ENCODE measurements at regions not wholly inside any gene's neighbourhood (a gene's known extent, or its start where the extent isn't known, plus 50 kb on each side); places are given as distances from the start of the nearest gene placed in this dataset.

DNA sequence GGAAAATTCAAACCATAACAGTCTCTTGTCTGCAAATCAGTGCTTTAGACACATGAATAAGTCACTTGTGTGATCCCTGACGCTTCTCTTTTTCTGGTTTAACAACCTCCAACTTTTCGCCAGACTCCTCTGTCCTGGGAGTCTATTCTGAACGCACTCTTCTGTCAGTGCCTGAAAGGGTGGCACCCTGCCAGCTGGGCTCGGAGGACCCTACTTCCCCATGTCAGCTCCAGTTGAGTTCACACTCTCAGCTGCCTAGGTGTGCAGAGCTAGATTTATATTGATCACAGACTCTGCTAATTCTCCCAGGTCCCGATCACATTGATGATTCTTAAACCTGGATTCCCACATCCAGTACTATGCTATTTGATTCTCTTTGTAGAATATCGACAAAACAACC is 649.1 kb downstream of the BNC2 start:
- Mint-ChIP-seq H3K9me3 (no peaks in the 10 kb centered on the region), H3K4me1 (peaks cover 30 to 37% of the 10 kb centered on the region in 2 experiments), H3K27ac (no peak overlapping the region), H3K27me3 (ENCODE audit: low read depth) (no peaks in the 10 kb centered on the region), H3K36me3 (ENCODE audit: insufficient read depth in 1 of 3, low read depth in 3 of 3) (no peaks in the 10 kb centered on the region), H3K4me3 (no peak overlapping the region)
- Histone ChIP-seq H3T11ph (ENCODE audit: low read length) (no peak overlapping the region), H3K4me1 (ENCODE audit: insufficient read depth, low read length) (peaks cover 2% of the 10 kb centered on the region; the same call in 1 of the 2 replicates), H4K5ac (ENCODE audit: insufficient read length, low read depth, low read length) (no peak overlapping the region), H3K14ac (ENCODE audit: insufficient read depth, low read length) (no peak overlapping the region), H2BK15ac (ENCODE audit: low read depth, low read length) (no peak overlapping the region), H3K18ac (ENCODE audit: insufficient read length, low read depth, low read length) (no peak overlapping the region), H3K23ac (ENCODE audit: insufficient read length, low read depth, low read length) (no peak overlapping the region), H2BK12ac (ENCODE audit: insufficient read length, low read depth, low read length) (no peak overlapping the region), H4K8ac (replicated peaks; ENCODE audit: insufficient read length, low read depth, low read length) (no peak overlapping the region), H2AFZ (ENCODE audit: low read length) (no peak overlapping the region), H3K4ac (ENCODE audit: low read depth, low read length) (no peak overlapping the region), H3K4me2 (ENCODE audit: insufficient read depth, insufficient read length, low read length) (no peak overlapping the region), H3K27ac (ENCODE audit: insufficient read length, low read depth, low read length) (no peak overlapping the region), H3K23me2 (ENCODE audit: insufficient read length, low read depth, low read length, poor library complexity, severe bottlenecking) (no peaks in the 10 kb centered on the region), H4K20me1 (ENCODE audit: control insufficient read depth, insufficient read depth, insufficient read length) (no peaks in the 10 kb centered on the region), H3K56ac (ENCODE audit: insufficient read length, low read depth, low read length) (no peak overlapping the region), H3K27me3 (ENCODE audit: insufficient read depth, low read length) (no peaks in the 10 kb centered on the region), H2BK5ac (ENCODE audit: insufficient read length, low read length) (no peak overlapping the region), H2AK5ac (ENCODE audit: insufficient read length, low read length) (no peak overlapping the region), H3K9ac (ENCODE audit: extremely low read depth, insufficient read length, low read length) (no peak overlapping the region), H3K79me1 (ENCODE audit: insufficient read depth, low read depth, low read length, poor library complexity, severe bottlenecking) (no peaks in the 10 kb centered on the region), H4K91ac (ENCODE audit: insufficient read length, low read depth, low read length) (no peak overlapping the region), H3K79me2 (ENCODE audit: insufficient read depth, low read length) (no peaks in the 10 kb centered on the region), H2BK120ac (ENCODE audit: low read depth, low read length, poor library complexity, severe bottlenecking) (no peak overlapping the region), H2BK20ac (ENCODE audit: low read depth, low read length, poor library complexity, severe bottlenecking) (no peak overlapping the region), H3K9me3 (ENCODE audit: control insufficient read depth, low read depth, low read length) (no peaks in the 10 kb centered on the region)
- TF ChIP-seq, protein P1, sequence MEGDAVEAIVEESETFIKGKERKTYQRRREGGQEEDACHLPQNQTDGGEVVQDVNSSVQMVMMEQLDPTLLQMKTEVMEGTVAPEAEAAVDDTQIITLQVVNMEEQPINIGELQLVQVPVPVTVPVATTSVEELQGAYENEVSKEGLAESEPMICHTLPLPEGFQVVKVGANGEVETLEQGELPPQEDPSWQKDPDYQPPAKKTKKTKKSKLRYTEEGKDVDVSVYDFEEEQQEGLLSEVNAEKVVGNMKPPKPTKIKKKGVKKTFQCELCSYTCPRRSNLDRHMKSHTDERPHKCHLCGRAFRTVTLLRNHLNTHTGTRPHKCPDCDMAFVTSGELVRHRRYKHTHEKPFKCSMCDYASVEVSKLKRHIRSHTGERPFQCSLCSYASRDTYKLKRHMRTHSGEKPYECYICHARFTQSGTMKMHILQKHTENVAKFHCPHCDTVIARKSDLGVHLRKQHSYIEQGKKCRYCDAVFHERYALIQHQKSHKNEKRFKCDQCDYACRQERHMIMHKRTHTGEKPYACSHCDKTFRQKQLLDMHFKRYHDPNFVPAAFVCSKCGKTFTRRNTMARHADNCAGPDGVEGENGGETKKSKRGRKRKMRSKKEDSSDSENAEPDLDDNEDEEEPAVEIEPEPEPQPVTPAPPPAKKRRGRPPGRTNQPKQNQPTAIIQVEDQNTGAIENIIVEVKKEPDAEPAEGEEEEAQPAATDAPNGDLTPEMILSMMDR (conservative IDR thresholded peaks at IDR 0.05), result no peak
- WGBS (ENCODE audit: extremely low coverage, insufficient read length, low lambda C conversion rate), result no CpG with 5 or more reads among the region's 6 CpGs
- no peak for DNase-seq
